ENCODE measurements at regions not wholly inside any gene's neighbourhood (a gene's known extent, or its start where the extent isn't known, plus 50 kb on each side); places are given as distances from the start of the nearest gene placed in this dataset.
A peak's percentile ranks its signal among the peaks of the same experiment; 100 is the strongest.
"Not testable (repeated sequence)": the region's sequence is repeated elsewhere in the genome, so short reads cannot be mapped to it uniquely, and the experiment has no call there.

DNA sequence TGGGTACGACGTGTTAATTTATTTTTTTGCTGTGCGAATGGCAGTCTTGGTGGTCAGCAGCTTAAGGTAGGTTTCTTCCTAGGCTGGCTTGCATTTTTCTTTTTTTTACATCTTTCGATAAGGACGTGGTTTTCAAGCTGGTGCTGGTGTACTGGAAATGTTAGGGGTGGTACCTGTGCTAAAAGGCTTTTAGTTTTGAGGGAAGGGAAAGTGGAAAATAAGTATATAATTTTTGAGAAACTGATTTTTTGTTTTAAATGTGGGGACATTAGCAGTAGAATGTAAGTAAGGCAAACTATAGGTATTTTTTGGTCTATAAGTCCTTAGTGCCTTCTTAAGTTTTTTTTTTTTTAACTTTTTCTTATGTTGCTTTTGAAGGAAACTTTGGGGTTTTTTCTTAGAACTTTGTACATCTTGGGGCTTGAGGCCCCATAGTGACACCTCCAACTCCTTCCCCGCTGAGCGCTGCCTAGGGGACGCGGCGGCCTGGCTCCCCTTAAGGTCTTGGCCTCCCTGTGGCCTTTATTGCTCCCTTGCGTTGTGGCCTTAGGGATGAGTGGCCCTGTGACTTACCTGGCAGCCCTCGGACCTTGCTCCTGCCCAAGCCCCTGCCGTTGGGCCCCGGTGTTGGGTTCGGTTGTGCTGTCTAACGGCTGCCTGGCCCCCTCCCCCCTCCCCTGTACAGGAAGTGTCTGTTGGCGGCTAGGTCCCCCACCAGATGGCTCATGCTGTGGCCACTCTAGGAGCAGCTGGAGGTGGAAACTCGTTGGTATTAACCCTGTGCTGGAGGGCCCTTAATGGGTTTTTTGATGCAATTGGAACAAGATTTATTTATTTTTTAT, 88.0 kb upstream of the RPRML start:
- peak; percentile 80 for DNase-seq (ENCODE audit: low read depth)

DNA sequence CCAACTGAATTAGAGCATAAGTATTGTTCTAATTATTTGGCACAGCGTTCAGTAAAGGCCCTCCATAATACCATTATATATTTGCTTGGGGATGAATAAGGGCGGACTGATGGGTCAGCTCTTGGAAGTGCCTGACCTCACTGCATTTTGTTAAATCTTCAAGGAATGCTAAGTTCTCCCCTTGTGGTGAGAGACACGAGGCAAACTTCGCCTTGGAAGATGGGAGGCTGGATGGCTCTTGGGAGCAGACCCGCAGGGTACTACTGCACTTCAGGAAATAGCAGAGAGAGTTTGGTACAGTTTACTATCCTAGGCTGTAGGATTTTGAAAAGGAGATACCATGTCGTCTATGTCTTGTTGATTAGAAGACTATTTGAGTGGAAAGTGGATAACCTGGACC, 87.0 kb upstream of the RPRML start:
- DNase-seq (ENCODE audit: low read depth): no peak

DNA sequence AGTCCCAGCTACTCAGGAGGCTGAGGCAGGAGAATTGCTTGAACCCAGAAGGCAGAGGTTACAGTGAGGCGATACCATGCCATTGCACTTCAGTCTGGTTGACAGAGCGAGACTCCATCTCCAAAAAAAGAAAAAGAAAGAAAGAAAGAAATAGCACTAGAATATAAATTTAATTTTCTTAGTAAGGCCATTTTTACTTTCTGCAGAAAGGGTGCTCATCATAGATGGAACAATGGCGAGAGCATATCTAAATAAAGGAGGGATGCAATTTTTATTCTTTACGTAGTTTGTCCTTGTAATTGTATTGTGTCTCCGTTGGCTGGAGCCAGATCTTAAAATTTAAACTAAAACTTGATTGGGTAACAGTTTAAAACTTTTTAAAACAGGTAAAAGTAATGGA, 85.6 kb upstream of the RPRML start:
- DNase-seq (ENCODE audit: low read depth): no peak

- no peak for DNase-seq (ENCODE audit: low read depth)
Measured at GRCh38 chr17:47063475-47063874, 84.4 kb upstream of the RPRML start.

GRCh38 chr17:47062851-47063250, 83.8 kb upstream of the RPRML start:
- DNase-seq (ENCODE audit: low read depth): not testable (repeated sequence)

DNA sequence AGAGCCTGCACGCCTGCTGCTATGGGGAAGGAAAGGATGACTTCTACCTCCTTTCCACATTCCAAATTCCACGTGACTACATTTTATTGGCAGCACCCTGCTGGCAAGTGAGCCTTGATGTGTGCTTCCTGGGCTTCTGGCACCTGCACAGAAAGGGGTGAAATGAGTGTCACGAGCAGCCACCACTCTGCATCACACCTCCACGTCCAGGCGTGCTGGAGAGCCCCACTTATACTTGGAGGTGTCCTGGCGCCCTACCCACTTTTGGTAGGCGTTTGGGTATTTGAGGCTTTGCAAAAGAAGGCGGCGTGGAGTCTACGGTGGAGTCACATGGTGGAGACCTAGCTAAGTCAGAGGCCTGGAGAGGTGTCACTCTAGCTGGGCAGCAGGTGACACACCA, 81.0 kb upstream of the RPRML start:
- not testable (repeated sequence) for DNase-seq (ENCODE audit: low read depth)

DNA sequence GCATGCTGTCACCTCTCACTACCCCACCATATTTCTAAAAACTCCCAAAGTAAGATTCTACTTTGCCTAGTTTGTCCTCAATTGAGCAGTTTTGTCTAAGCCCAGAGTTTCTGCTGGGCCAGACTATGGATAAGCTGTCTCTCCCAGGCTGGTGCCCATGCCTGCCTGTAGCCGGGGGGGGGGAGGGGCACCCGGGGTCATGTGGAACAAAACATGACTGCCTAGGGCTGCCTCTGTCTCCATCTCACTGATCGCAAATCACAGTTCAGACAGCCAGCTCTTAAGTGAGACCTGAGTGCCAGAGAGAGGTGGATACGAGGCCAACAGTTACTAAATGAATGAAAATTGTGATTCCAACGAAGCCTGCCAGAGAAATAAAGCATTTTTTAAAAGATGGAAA, 78.8 kb upstream of the RPRML start:
- no peak for DNase-seq (ENCODE audit: low read depth)

- not testable (repeated sequence) for DNase-seq (ENCODE audit: low read depth)
Measured at GRCh38 chr17:47057279-47057678, 78.2 kb upstream of the RPRML start.

- DNase-seq (ENCODE audit: low read depth): not testable (repeated sequence)
Measured at GRCh38 chr17:47056687-47057086, 77.6 kb upstream of the RPRML start.

Measured in GM04504 (cell line).